ENCODE measurements at regions not wholly inside any gene's neighbourhood (a gene's known extent, or its start where the extent isn't known, plus 50 kb on each side); places are given as distances from the start of the nearest gene placed in this dataset.
"Not testable (repeated sequence)": the region's sequence is repeated elsewhere in the genome, so short reads cannot be mapped to it uniquely, and the experiment has no call there.

DNA sequence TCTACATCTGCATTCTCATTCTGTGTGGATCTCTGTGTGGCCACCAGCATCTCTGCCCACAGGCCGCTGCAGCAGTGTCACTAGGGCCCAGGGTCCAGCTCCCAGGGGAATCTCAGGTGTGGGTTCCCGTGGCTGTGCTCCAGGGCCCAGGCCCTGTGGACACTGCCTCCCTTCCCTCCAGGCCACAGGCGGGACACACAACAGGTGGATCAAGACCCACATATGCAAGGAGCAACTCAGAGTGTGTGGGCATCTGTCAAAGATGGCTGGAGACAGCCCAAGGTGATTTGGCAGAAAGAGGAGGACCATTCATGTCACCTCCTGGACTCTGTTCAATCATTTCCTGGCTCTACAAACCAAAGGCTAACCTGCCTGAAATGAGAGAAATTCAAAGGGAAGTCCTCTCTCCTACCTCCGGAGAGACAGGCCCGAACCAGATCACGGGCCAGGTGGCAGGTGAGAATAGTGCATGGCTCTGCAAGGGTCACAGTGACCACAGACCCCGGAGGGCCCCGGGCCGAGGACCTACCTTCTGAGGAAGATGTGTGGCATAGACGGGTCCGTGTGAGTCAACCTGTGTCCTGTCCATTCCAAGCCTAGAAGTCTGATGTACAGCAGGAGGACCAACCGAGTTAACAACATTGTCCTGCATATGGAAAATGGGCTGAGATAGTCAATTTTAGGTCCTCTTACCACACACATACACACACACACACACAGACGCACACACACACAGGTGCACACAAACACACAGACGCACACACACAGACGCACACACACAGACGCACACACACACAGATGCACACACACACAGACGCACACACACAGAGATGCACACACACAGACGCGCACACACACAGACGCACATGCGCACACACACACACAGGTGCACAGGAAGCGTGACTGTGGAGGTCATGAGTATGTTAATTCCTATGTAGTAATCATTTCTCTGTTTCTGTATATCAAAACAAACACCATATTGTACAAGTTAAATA, 1068.5 kb downstream of the BRD1 start:
- Histone ChIP-seq H3K27ac (ENCODE audit: low read length) (no peak overlapping the region), H3K36me3 (ENCODE audit: insufficient read depth, low read depth, low read length) (no peaks in the 10 kb centered on the region), H3K4me1 (ENCODE audit: insufficient read depth, low read length) (no peaks in the 10 kb centered on the region), H3K4me3 (ENCODE audit: low read length) (no peak overlapping the region), H3K9ac (ENCODE audit: low read depth, low read length) (no peak overlapping the region), H3K27me3 (ENCODE audit: insufficient read depth, low read length) (no peaks in the 10 kb centered on the region), H3K9me3 (ENCODE audit: insufficient read depth, low read depth, low read length) (no peaks in the 10 kb centered on the region; the same call in 1 of the 2 replicates)

DNA sequence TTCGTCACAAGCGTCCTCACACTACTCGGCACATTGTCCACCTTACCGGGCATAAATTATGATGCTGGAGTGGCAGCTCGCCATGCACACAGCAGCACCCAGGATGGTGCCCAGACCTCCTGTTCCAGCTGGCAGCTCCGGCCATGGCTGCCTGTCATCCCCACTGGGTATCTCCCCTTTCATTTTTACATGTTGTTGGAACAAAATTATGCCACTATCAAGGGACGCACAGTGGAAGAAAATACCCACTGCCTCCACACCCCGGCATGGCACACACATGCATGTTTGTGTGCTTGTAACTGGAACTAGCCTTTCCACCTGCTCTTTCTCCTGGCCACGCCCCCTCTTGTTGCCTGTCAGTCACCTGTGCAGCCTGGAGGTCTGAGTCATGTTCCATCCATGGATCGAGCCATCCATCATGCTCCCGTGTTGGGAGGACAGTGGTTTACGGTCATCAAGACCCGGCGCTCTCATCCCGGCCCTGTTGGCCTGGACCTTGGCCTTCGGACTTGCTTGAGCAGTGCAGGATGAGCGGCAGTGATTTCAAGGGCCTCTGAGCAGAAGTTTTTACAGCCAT, 1069.6 kb downstream of the BRD1 start:
- no peaks in the 10 kb centered on the region; the same call in 1 of the 2 replicates for H3K9me3 ChIP-seq (ENCODE audit: insufficient read depth, low read depth, low read length)
- no peaks in the 10 kb centered on the region for H3K36me3 ChIP-seq (ENCODE audit: insufficient read depth, low read depth, low read length)
- H3K27me3 ChIP-seq (ENCODE audit: insufficient read depth, low read length): no peaks in the 10 kb centered on the region
- no peaks in the 10 kb centered on the region for H3K4me1 ChIP-seq (ENCODE audit: insufficient read depth, low read length)
- no peak overlapping the region for H3K9ac ChIP-seq (ENCODE audit: low read depth, low read length)
- no peak overlapping the region for H3K27ac ChIP-seq (ENCODE audit: low read length)
- no peak overlapping the region for H3K4me3 ChIP-seq (ENCODE audit: low read length)

DNA sequence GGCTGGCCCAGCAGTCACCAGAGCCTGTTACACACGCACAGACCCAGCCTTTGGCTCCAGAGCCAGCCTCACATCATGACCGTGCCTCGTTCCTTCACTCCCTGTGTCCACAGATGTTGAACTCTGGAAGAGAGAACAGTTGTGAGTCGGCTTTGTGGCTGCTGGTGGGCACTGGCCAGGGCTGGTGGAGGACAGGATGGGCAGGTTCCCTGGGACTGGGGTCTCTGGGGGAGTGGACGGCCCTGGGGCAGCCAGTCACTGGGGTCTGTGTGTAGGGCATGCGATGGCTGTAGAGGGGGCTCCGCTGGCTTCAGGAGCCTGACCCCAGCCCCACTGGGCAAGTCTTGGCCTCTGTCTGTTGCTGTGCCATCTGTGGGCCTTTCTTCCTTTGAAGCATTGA, 1070.1 kb downstream of the BRD1 start:
- H3K27ac ChIP-seq (ENCODE audit: low read length): no peak overlapping the region
- no peaks in the 10 kb centered on the region for H3K4me1 ChIP-seq (ENCODE audit: insufficient read depth, low read length)
- no peaks in the 10 kb centered on the region; the same call in 1 of the 2 replicates for H3K9me3 ChIP-seq (ENCODE audit: insufficient read depth, low read depth, low read length)
- no peaks in the 10 kb centered on the region for H3K27me3 ChIP-seq (ENCODE audit: insufficient read depth, low read length)
- H3K9ac ChIP-seq (ENCODE audit: low read depth, low read length): no peak overlapping the region
- H3K36me3 ChIP-seq (ENCODE audit: insufficient read depth, low read depth, low read length): no peaks in the 10 kb centered on the region
- no peak overlapping the region for H3K4me3 ChIP-seq (ENCODE audit: low read length)

GRCh38 chr22:48757135-48757534, 1070.5 kb downstream of the BRD1 start:
- H3K27me3 ChIP-seq (ENCODE audit: insufficient read depth, low read length); H3K36me3 ChIP-seq (ENCODE audit: insufficient read depth, low read depth, low read length); H3K4me1 ChIP-seq (ENCODE audit: insufficient read depth, low read length); H3K9me3 ChIP-seq (ENCODE audit: insufficient read depth, low read depth, low read length); H3K4me3 ChIP-seq (ENCODE audit: low read length); H3K27ac ChIP-seq (ENCODE audit: low read length); H3K9ac ChIP-seq (ENCODE audit: low read depth, low read length): not testable (repeated sequence)

- no peaks in the 10 kb centered on the region for H3K27me3 ChIP-seq (ENCODE audit: insufficient read depth, low read length)
- H3K4me1 ChIP-seq (ENCODE audit: insufficient read depth, low read length): no peaks in the 10 kb centered on the region
- no peak overlapping the region for H3K4me3 ChIP-seq (ENCODE audit: low read length)
- no peaks in the 10 kb centered on the region; the same call in 1 of the 2 replicates for H3K9me3 ChIP-seq (ENCODE audit: insufficient read depth, low read depth, low read length)
- no peak overlapping the region for H3K27ac ChIP-seq (ENCODE audit: low read length)
- no peak overlapping the region for H3K9ac ChIP-seq (ENCODE audit: low read depth, low read length)
- H3K36me3 ChIP-seq (ENCODE audit: insufficient read depth, low read depth, low read length): no peaks in the 10 kb centered on the region
Observed at GRCh38 chr22:48756146-48757111, 1071.2 kb downstream of the BRD1 start.

DNA sequence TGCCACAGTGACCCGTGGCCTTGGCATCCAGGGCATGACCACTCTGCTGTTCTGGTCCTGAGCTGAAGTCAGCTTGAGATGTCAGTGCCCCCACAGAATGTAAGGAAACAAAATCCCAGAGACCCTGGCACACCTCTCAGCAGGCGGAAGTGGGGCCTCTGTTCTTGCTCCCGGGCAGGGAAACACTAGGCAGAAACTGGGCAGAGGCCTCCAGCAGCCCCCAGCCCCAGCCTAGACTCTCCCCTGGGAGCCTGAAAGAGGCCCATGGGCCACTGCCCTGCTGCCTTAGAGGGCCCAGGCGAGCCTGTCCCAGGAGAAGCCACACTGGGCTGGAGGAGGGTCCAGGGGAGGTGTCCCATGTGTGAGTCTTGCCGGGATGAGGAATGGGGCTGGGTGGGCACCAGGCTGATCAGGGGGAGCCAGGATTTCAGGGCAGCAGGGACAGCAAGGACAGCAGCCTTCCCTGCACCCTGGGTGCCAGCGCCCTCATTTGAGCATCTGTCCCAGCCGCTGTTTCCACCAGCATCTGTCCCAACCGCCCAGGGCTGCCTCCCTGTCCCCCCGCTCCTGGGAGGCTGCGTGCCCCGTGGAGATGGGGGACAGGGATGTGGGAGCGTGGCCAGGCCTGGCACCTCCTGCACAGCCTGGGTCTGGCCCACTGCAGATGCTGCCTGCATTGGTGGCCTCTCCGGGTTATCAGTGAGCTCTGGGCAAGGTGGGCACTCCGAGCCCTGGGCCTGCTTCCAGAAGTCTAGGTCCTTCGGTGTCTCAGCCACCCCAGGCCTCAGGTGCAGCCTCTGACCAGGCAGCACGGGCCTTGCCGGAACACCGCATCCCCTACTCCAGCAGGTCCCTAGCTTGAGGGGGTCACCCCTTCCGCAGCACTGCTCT, 1072.4 kb downstream of the BRD1 start:
- Histone ChIP-seq H3K36me3 (ENCODE audit: insufficient read depth, low read depth, low read length) (no peaks in the 10 kb centered on the region), H3K4me3 (ENCODE audit: low read length) (no peak overlapping the region), H3K4me1 (ENCODE audit: insufficient read depth, low read length) (no peaks in the 10 kb centered on the region), H3K9ac (ENCODE audit: low read depth, low read length) (no peak overlapping the region), H3K9me3 (ENCODE audit: insufficient read depth, low read depth, low read length) (no peaks in the 10 kb centered on the region; the same call in 1 of the 2 replicates), H3K27me3 (ENCODE audit: insufficient read depth, low read length) (no peaks in the 10 kb centered on the region), H3K27ac (ENCODE audit: low read length) (no peak overlapping the region)

DNA sequence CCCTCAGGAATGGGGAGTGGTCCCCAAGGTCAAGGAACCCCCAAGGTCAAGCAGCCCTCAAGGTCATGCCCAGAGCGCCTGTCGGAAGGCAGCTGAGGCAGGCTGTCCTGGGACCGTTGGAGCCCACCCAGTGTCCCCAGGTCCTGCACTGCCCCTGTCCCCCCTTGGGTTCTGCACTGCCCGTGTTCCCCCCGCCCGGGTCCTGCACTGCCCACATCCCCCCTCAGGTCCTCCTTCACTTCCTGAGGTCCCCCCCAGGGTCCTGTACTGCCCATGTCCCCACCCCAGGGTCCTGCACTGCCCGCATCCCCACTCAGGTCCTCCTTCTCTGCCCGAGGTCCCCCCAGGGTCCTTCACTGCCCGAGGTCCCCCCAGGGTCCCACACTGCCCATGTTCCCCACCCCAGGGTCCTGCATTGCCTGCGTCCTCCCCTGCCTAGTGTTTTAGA, 1073.0 kb downstream of the BRD1 start:
- Histone ChIP-seq H3K27ac (ENCODE audit: low read length) (no peak overlapping the region), H3K4me1 (ENCODE audit: insufficient read depth, low read length) (no peaks in the 10 kb centered on the region), H3K4me3 (ENCODE audit: low read length) (no peak overlapping the region), H3K9ac (ENCODE audit: low read depth, low read length) (no peak overlapping the region), H3K9me3 (ENCODE audit: insufficient read depth, low read depth, low read length) (no peaks in the 10 kb centered on the region), H3K27me3 (ENCODE audit: insufficient read depth, low read length) (no peaks in the 10 kb centered on the region), H3K36me3 (ENCODE audit: insufficient read depth, low read depth, low read length) (no peaks in the 10 kb centered on the region)

GRCh38 chr22:48753752-48754517, 1073.7 kb downstream of the BRD1 start:
- Histone ChIP-seq H3K27me3 (ENCODE audit: insufficient read depth, low read length) (no peaks in the 10 kb centered on the region), H3K27ac (ENCODE audit: low read length) (no peak overlapping the region), H3K36me3 (ENCODE audit: insufficient read depth, low read depth, low read length) (no peaks in the 10 kb centered on the region), H3K9me3 (ENCODE audit: insufficient read depth, low read depth, low read length) (no peaks in the 10 kb centered on the region), H3K9ac (ENCODE audit: low read depth, low read length) (no peak overlapping the region), H3K4me3 (ENCODE audit: low read length) (no peak overlapping the region), H3K4me1 (ENCODE audit: insufficient read depth, low read length) (no peaks in the 10 kb centered on the region)

- Histone ChIP-seq H3K9me3 (ENCODE audit: insufficient read depth, low read depth, low read length) (no peaks in the 10 kb centered on the region), H3K27ac (ENCODE audit: low read length) (no peak overlapping the region), H3K27me3 (ENCODE audit: insufficient read depth, low read length) (no peaks in the 10 kb centered on the region), H3K36me3 (ENCODE audit: insufficient read depth, low read depth, low read length) (no peaks in the 10 kb centered on the region), H3K9ac (ENCODE audit: low read depth, low read length) (no peak overlapping the region), H3K4me1 (ENCODE audit: insufficient read depth, low read length) (no peaks in the 10 kb centered on the region), H3K4me3 (ENCODE audit: low read length) (no peak overlapping the region)
Observed at GRCh38 chr22:48753381-48753730, 1074.3 kb downstream of the BRD1 start.

Data from iPS-20b (cell line).